Kidney epithelial cell (primary cell): ENCODE measurements at regions not wholly inside any gene's neighbourhood (a gene's known extent, or its start where the extent isn't known, plus 50 kb on each side); places are given as distances from the start of the nearest gene placed in this dataset.
"Not testable (repeated sequence)": the region's sequence is repeated elsewhere in the genome, so short reads cannot be mapped to it uniquely, and the experiment has no call there.

ENCODE experiments used
- DNase-seq: peaks from one replicate; pipeline ENCODE4 v3.0.0-alpha.2; 2010; ENCODE audit warnings: low read depth
- H3K27me3 ChIP-seq: 2 replicates; pipeline ENCODE4 v1.6.0; 2011; ENCODE audit warnings: low read length; ENCODE audit not compliant: control insufficient read depth, insufficient read depth
- H3K36me3 ChIP-seq: 2 replicates; pipeline ENCODE4 v1.5.1; 2011; ENCODE audit warnings: low read length; ENCODE audit not compliant: control insufficient read depth, insufficient read depth
- H3K4me3 ChIP-seq: 2 replicates; pipeline ENCODE4 v1.5.1; 2011; ENCODE audit warnings: low read depth, mild to moderate bottlenecking, control low read depth, low read length
- CTCF ChIP-seq: IDR thresholded peaks from 2 replicates; pipeline ENCODE4 v1.5.1; 2011; ENCODE audit warnings: mild to moderate bottlenecking, moderate library complexity, low read length, control low read depth, inconsistent platforms; ENCODE audit not compliant: insufficient read depth, poor library complexity, severe bottlenecking

GRCh38 chr11:37264060-37264459 is 666.0 kb upstream of the RAG2 start:
- no peak for TF ChIP-seq CTCF
- DNase-seq: no peak
- Histone ChIP-seq H3K27me3 (no peaks in the 10 kb centered on the region), H3K4me3 (no peak overlapping the region), H3K36me3 (no peaks in the 10 kb centered on the region)

- H3K36me3 ChIP-seq, DNase-seq, H3K4me3 ChIP-seq, H3K27me3 ChIP-seq: not testable (repeated sequence)
Observed at GRCh38 chr11:37263467-37263866, 665.4 kb upstream of the RAG2 start.

DNA sequence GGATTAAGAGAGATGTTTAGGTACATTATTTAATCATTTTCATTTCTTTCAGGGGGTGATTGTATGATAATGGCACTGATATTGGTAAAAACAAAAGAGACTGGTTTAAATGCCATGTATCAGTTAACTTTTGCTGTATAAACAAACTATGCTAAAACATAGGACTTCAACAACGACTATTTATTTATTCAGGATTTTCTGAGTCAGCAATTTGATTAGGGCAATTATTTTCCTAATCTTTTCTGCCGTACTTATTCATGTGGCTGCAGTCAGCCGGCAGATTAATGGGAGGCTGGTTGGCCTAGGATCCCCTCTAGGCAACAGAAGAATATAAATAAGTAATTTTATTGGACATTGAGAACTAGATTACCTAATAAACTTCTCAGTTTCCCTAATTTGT is 661.7 kb upstream of the RAG2 start:
- Histone ChIP-seq H3K27me3 (no peaks in the 10 kb centered on the region), H3K4me3 (no peak overlapping the region), H3K36me3 (no peaks in the 10 kb centered on the region)
- no peak for DNase-seq
- TF ChIP-seq CTCF: no peak

DNA sequence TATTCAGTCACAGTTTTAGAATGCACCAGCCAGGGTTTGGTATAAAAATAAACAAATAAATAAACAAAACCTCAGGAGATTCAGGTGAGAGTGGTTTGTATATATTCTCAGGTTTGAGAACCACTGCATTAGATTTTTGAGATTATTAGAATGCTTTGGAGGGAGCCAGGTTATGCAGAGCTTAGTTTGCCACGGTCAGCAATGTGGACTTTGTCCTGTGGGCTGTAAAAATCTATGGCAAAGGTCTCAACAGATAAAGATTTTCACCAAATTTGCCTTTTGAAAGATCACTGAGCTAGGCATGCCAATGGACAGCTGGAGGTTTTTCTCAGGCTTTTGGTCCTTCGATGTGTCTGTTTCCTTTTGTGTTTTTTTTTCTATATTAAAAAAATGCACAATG is 650.1 kb upstream of the RAG2 start:
- Histone ChIP-seq H3K27me3 (no peaks in the 10 kb centered on the region), H3K4me3 (no peak overlapping the region), H3K36me3 (no peaks in the 10 kb centered on the region)
- TF ChIP-seq CTCF: no peak
- DNase-seq: no peak

- H3K36me3 ChIP-seq, DNase-seq, H3K4me3 ChIP-seq, H3K27me3 ChIP-seq: not testable (repeated sequence)
Observed at GRCh38 chr11:37246092-37246491, 648.1 kb upstream of the RAG2 start.

GRCh38 chr11:37230865-37231264 is 632.8 kb upstream of the RAG2 start:
- no peak overlapping the region for H3K4me3 ChIP-seq
- H3K27me3 ChIP-seq: no peaks in the 10 kb centered on the region
- no peaks in the 10 kb centered on the region for H3K36me3 ChIP-seq
- TF ChIP-seq CTCF: peak; percentile 21
- no peak for DNase-seq

DNA sequence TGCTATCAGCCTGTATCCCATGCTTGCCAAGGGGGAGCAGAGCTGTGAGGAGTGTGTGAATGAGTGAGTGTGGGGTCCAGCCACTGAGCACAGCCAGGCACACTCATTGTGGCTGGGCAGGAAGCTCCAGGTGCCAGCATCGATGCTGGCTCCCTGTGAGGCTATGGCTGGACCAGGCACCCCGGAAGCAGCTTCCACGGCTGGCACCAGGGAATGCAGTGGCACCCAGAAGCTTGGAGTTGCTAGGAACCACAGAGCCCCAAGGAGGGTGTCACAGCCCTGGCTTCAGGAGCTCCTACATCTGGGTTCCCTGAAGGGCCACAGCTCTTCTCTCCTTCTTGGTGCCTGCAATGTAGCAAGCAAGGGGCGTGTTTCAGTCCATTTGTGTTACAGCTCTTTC is 625.9 kb upstream of the RAG2 start:
- no peak for DNase-seq
- H3K36me3 ChIP-seq: no peaks in the 10 kb centered on the region

More for the DNA sequence above, 625.9 kb upstream of the RAG2 start:
- no peak for TF ChIP-seq CTCF
- Histone ChIP-seq H3K27me3 (no peaks in the 10 kb centered on the region), H3K4me3 (no peak overlapping the region)
